Esophagus muscularis mucosa (tissue), 4 donors: ENCODE measurements at regions not wholly inside any gene's neighbourhood (a gene's known extent, or its start where the extent isn't known, plus 50 kb on each side); places are given as distances from the start of the nearest gene placed in this dataset.

Experiments
- DNase-seq: peaks from one replicate; pipeline ENCODE4 v3.0.0-alpha.2; 2017; ENCODE audit errors: extremely low spot score
- H3K27ac ChIP-seq, 4 donors: fragments of 200-600 bp; sonication (generic); replicated peaks in 1 of 4; 1 replicate in 3 of 4; 2 replicates in 1 of 4; pipeline ENCODE4 v1.5.1; 2016 to 2019; ENCODE audit warnings: mild to moderate bottlenecking in 1 of 4
- H3K27me3 ChIP-seq, 4 donors: fragments of 200-600 bp; sonication (generic); one replicate each; pipeline versions ENCODE4 v1.5.1 to v1.6.0; 2016 to 2019
- H3K36me3 ChIP-seq, 4 donors: fragments of 200-600 bp; sonication (generic); one replicate each; pipeline ENCODE4 v1.5.1; 2016 to 2019
- H3K4me1 ChIP-seq, 4 donors: fragments of 200-600 bp; sonication (generic); one replicate each; pipeline ENCODE4 v1.5.1; 2016 to 2019
- H3K4me3 ChIP-seq, 4 donors: fragments of 200-600 bp; sonication (generic); 1 replicate in 2 of 4; 2 replicates in 2 of 4; pipeline ENCODE4 v1.5.1; 2016 to 2019; ENCODE audit warnings: mild to moderate bottlenecking in 4 of 4, moderate library complexity in 1 of 4
- H3K9me3 ChIP-seq, 4 donors: fragments of 200-600 bp; sonication (generic); 1 replicate in 3 of 4; 2 replicates in 1 of 4; pipeline ENCODE4 v1.5.1; 2016 to 2019
- EP300 ChIP-seq: sonication (generic); formaldehyde crosslinking; IDR thresholded peaks from one replicate; pipeline ENCODE4 v1.6.1; 2017; ENCODE audit warnings: antibody characterized with exemption
- POLR2A ChIP-seq: fragments of 450-650 bp; IDR thresholded peaks from one replicate; pipeline ENCODE4 v1.6.1; 2017; ENCODE audit warnings: antibody characterized with exemption, moderate library complexity, mild to moderate bottlenecking, low read depth
- POLR2AphosphoS5 ChIP-seq, 2 donors: sonication (generic); formaldehyde crosslinking; IDR thresholded peaks; one replicate each; pipeline ENCODE4 v1.6.1; 2017; ENCODE audit warnings: antibody characterized with exemption in 2 of 2
- WGBS: methylation state at CpG from one replicate; pipeline ENCODE4 v1.1.5; 2018; 5-methylcytosine and 5-hydroxymethylcytosine counted together
- intact Hi-C: fragments of 100-400 bp; cut with DNase I; formaldehyde crosslinking; loops from one replicate; pipeline ENCODE4 v1.15.1; 2023
- TF ChIP-seq, protein P1 (sequence below), 3 experiments: fragments of 200-600 bp in 2 of 3; fragments of 450-650 bp in 1 of 3; sonication (generic) in 2 of 3; IDR thresholded peaks; one replicate each; pipeline ENCODE4 v1.5.1; 2017 to 2019; ENCODE audit warnings: antibody characterized with exemption in 3 of 3, mild to moderate bottlenecking in 2 of 3, moderate library complexity in 1 of 3

DNA sequence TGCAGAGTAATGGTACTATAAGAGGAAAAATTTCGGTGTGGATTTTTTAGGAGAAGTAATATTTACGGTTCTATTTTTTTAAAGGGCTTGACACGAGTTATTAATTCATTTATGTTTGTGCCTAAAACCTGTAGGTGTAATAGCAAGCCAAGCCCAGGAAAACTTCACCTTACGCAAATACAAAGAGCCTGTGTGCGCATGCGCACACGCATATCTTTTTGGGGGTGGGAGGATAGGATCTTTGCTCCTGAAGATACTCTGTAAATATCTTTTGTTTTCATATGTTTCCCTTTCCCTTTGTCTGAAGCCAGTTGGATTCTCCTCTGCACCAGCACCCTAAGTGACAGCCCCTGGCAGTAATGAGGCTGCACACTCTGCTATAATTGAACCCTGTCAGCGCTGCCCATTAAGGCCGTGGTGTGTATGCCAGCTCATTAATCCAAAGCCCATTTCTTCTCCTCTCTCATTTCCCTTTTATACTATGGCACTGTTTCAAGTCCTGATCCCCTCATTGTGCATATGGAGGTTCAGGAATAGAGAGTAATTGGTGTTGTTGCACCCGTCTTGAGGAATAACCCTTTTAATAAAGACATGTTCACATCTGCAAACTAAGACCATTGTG, 327.2 kb upstream of the E2F7 start:
- TF ChIP-seq EP300, result no peak
- no peak for TF ChIP-seq POLR2A
- TF ChIP-seq, protein P1, sequence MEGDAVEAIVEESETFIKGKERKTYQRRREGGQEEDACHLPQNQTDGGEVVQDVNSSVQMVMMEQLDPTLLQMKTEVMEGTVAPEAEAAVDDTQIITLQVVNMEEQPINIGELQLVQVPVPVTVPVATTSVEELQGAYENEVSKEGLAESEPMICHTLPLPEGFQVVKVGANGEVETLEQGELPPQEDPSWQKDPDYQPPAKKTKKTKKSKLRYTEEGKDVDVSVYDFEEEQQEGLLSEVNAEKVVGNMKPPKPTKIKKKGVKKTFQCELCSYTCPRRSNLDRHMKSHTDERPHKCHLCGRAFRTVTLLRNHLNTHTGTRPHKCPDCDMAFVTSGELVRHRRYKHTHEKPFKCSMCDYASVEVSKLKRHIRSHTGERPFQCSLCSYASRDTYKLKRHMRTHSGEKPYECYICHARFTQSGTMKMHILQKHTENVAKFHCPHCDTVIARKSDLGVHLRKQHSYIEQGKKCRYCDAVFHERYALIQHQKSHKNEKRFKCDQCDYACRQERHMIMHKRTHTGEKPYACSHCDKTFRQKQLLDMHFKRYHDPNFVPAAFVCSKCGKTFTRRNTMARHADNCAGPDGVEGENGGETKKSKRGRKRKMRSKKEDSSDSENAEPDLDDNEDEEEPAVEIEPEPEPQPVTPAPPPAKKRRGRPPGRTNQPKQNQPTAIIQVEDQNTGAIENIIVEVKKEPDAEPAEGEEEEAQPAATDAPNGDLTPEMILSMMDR (IDR thresholded peaks at IDR 0.05), result no peak
- no peak for TF ChIP-seq POLR2AphosphoS5 (IDR thresholded peaks at IDR 0.05)
- no peaks in the 10 kb centered on the region for H3K9me3 ChIP-seq
- no peaks in the 10 kb centered on the region for H3K36me3 ChIP-seq
- H3K4me3 ChIP-seq, result no peak overlapping the region
- 89% methylated on average over 10 of the region's 10 CpGs for WGBS
- H3K4me1 ChIP-seq, result no peaks in the 10 kb centered on the region
- intact Hi-C loops, result no loop called here
- no peak for DNase-seq
- no peaks in the 10 kb centered on the region for H3K27me3 ChIP-seq
- no peak overlapping the region for H3K27ac ChIP-seq

GRCh38 chr12:77388445-77389265, 323.3 kb upstream of the E2F7 start:
- no peaks in the 10 kb centered on the region for H3K36me3 ChIP-seq
- intact Hi-C loops, result no loop called here
- no peak for DNase-seq
- H3K27ac ChIP-seq, result no peak overlapping the region
- no peaks in the 10 kb centered on the region for H3K9me3 ChIP-seq
- H3K4me1 ChIP-seq, result no peaks in the 10 kb centered on the region
- H3K4me3 ChIP-seq, result no peak overlapping the region
- no peaks in the 10 kb centered on the region for H3K27me3 ChIP-seq
- 87% methylated on average over 2 of the region's 2 CpGs for WGBS
- no peak for TF ChIP-seq POLR2AphosphoS5 (IDR thresholded peaks at IDR 0.05)
- no peak for TF ChIP-seq POLR2A
- TF ChIP-seq EP300, result no peak
- TF ChIP-seq, protein P1 (IDR thresholded peaks at IDR 0.05), result no peak

DNA sequence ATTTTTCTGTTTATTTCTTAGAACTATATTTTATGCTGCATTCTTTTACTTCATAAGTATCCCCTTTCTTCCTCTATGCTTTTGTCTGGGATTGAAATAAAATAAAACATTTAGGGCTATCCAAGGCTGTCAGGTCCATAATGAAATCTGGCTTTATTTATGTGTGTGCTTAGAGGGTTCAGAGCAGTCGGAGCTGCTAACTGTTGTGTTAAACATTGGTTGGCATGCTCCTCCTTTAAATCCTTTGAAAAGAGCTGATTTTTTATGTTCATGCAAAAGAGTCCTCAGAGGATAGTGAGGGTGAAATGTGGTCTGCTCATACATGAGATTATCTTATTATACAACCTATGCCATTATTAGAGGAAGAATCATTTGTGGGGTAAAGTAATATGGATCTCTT, 322.3 kb upstream of the E2F7 start:
- Histone ChIP-seq H3K27ac (no peak overlapping the region), H3K36me3 (no peaks in the 10 kb centered on the region), H3K27me3 (no peaks in the 10 kb centered on the region), H3K9me3 (no peaks in the 10 kb centered on the region), H3K4me3 (no peak overlapping the region), H3K4me1 (no peaks in the 10 kb centered on the region)
- WGBS, result 71% methylated on average over 1 of the region's 1 CpG
- intact Hi-C loops, result no loop called here
- DNase-seq, result no peak
- TF ChIP-seq EP300, result no peak
- TF ChIP-seq, protein P1 (IDR thresholded peaks at IDR 0.05), result no peak
- no peak for TF ChIP-seq POLR2AphosphoS5 (IDR thresholded peaks at IDR 0.05)
- TF ChIP-seq POLR2A, result no peak

- Histone ChIP-seq H3K27ac (no peak overlapping the region), H3K9me3 (no peaks in the 10 kb centered on the region), H3K4me1 (no peaks in the 10 kb centered on the region), H3K4me3 (no peak overlapping the region), H3K36me3 (no peaks in the 10 kb centered on the region), H3K27me3 (no peaks in the 10 kb centered on the region)
- intact Hi-C loops, result no loop called here
- 55% methylated on average over 3 of the region's 3 CpGs for WGBS
- TF ChIP-seq, protein P1 (IDR thresholded peaks at IDR 0.05), result no peak
- TF ChIP-seq EP300 (no peak), POLR2AphosphoS5 (IDR thresholded peaks at IDR 0.05) (no peak), POLR2A (no peak)
- no peak for DNase-seq
These were observed 321.8 kb upstream of the E2F7 start for GRCh38 chr12:77387214-77387613.
